DMS79 treated with DMSO at 0.1 percent for 48 hours (cell line): ENCODE measurements at regions not wholly inside any gene's neighbourhood (a gene's known extent, or its start where the extent isn't known, plus 50 kb on each side); places are given as distances from the start of the nearest gene placed in this dataset.

Experiments used
- DNase-seq: peaks from one replicate; lab custom pipeline; 2025; lab: John Stamatoyannopoulos, UW

GRCh38 chr10:89887830-89888229, 186.4 kb downstream of the KIF20B start:
- DNase-seq: no peak

GRCh38 chr10:89888321-89889070, 187.1 kb downstream of the KIF20B start:
- DNase-seq: no peak

- no peak for DNase-seq
These were observed 188.2 kb downstream of the KIF20B start for GRCh38 chr10:89889606-89890005.

GRCh38 chr10:89891006-89891535, 189.7 kb downstream of the KIF20B start:
- DNase-seq: no peak

GRCh38 chr10:89894051-89894450, 192.7 kb downstream of the KIF20B start:
- no peak for DNase-seq

- no peak for DNase-seq
These were observed 199.2 kb downstream of the KIF20B start for GRCh38 chr10:89900554-89900953.

GRCh38 chr10:89901895-89902294, 200.5 kb downstream of the KIF20B start:
- DNase-seq: no peak

- no peak for DNase-seq
These were observed 203.4 kb downstream of the KIF20B start for GRCh38 chr10:89904755-89905154.

- DNase-seq: no peak
These were observed 208.4 kb downstream of the KIF20B start for GRCh38 chr10:89909752-89910151.

- no peak for DNase-seq
These were observed 213.6 kb downstream of the KIF20B start for GRCh38 chr10:89915021-89915420.

GRCh38 chr10:89915968-89916367, 214.6 kb downstream of the KIF20B start:
- DNase-seq: no peak

- DNase-seq: no peak
These were observed 215.3 kb downstream of the KIF20B start for GRCh38 chr10:89916468-89917215.

- no peak for DNase-seq
These were observed 220.0 kb downstream of the KIF20B start for GRCh38 chr10:89921403-89921802.

GRCh38 chr10:89923661-89924060, 222.3 kb downstream of the KIF20B start:
- DNase-seq: no peak

- DNase-seq: no peak
These were observed 222.9 kb downstream of the KIF20B start for GRCh38 chr10:89924261-89924660.

GRCh38 chr10:89926736-89927135, 225.3 kb downstream of the KIF20B start:
- no peak for DNase-seq

GRCh38 chr10:89929282-89930026, 228.1 kb downstream of the KIF20B start:
- no peak for DNase-seq

GRCh38 chr10:89937494-89937893, 236.1 kb downstream of the KIF20B start:
- DNase-seq: no peak

- DNase-seq: no peak
These were observed 238.7 kb downstream of the KIF20B start for GRCh38 chr10:89940076-89940475.

GRCh38 chr10:89942217-89942616, 240.8 kb downstream of the KIF20B start:
- no peak for DNase-seq

- no peak for DNase-seq
These were observed 242.7 kb downstream of the KIF20B start for GRCh38 chr10:89944138-89944537.

- DNase-seq: no peak
These were observed 244.7 kb downstream of the KIF20B start for GRCh38 chr10:89946106-89946505.

- DNase-seq: no peak
These were observed 248.1 kb downstream of the KIF20B start for GRCh38 chr10:89949496-89949895.
